Stimulated activated CD8-positive, alpha-beta memory T cell treated with anti-CD3 and anti-CD28 coated beads, Interleukin-15, amount 100 ng/mL, for 1 hour (primary cell): ENCODE measurements at regions not wholly inside any gene's neighbourhood (a gene's known extent, or its start where the extent isn't known, plus 50 kb on each side); places are given as distances from the start of the nearest gene placed in this dataset.
A peak's percentile ranks its signal among the peaks of the same experiment; 100 is the strongest.

ENCODE experiments used
- DNase-seq: peaks from one replicate; pipeline ENCODE4 v3.0.0-alpha.2; 2020; ENCODE audit warnings: low read depth

DNA sequence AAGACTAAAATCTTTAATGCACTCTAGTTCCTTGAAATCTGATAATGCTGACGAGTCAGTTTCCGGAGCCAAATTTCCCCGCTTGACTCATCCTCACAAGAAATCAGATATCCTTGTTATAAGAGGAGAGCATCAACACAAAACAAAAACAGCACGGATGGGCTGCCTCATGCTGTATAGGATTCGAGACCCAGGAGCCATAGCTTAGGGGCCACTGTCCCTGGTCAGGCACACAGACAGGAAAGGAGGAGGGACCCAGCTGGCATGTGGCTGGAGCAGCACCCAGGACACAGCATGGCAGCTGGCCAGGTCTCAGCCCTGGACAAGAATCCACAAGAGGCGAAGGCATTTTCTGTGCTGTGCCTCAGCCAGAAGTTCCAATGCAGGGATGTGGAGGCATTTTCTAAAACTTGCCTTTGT, 110.2 kb upstream of the SPATA13 start:
- no peak for DNase-seq

DNA sequence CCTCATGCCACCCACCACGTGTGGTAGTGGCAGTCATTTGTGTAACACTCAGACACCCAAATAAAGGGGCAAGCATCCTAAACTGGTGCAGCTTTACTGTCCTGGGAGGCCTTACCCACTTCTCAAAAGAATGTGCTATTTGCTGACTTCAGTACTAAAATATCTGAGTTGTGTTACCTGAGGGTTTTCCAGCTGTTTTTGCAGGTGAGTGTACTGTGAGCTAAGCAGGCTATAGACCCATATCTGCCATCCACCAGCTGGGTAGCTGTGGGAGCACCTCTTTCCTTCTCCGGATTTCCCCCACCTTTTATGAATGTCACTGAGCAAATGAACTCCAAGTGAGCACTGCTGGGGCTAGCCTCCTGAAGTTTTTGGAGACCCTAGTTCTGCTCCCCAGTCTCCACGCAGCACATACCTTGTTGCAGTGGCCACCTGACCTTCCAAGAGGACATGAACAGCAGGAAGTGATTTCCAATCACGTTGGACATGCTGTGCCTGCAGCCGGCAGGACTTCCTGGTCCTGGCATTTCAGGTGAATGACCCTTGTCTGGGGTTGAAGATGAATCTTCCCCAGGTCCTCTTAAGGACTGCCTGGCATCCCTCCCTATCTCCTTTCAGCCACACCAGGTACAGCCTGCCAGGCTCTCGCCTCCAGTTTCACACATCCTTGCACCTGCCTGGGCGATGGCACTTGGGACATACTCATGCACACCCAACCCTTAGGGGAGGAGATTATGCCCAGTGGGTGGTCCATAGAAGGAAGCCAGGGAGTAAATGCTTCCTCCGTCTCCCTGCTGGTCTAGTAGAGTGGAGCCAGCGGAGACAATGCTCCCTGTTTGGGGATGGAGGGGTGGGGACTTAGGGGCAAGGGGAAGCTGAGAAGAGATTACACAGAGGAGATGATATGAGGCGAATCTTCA, 109.5 kb upstream of the SPATA13 start:
- DNase-seq: no peak

DNA sequence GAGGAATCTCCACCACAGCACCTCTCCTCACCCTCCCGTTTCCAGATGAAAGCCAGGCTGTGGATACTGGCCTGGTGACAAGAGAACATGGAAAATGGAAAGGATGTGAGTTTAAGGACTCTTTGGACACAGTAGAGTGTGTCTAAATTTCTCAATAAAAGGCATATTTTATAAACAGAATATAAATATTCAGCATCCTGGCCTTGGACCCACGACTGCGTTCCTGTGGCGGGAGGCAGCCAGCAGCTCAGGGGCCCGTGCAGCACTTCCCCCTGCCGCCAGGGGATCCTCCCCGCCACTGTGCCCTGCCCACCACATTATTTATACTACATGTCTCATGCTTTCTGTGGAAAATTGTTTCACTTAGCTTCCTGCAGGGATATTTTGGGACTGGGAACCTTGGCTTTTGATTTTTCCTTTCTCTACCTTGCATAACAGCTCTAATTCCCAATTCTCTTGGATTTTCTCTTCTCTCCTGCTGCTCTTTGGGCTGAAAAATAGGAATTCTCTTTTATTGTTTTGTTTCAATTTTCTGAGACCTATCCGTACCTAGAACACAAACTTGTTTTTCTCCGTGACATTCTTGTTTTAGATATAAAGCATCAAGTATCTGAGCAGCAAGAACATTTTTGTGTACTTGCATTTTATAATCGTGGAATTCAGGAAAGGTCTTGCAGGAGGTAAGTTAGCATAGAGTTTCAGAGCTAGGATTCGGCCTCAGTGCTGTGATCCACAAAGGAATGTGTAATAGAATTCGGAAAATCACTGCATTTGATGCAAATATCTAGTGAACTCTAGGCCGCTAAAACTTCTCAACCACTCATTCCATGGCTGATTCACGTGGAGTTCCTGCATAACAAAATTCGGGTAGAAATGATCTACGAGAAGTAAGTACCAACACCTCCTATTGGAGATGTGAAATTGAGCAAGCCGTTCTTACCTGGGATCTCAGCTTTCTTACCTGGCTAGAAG, 107.7 kb upstream of the SPATA13 start:
- DNase-seq: no peak

DNA sequence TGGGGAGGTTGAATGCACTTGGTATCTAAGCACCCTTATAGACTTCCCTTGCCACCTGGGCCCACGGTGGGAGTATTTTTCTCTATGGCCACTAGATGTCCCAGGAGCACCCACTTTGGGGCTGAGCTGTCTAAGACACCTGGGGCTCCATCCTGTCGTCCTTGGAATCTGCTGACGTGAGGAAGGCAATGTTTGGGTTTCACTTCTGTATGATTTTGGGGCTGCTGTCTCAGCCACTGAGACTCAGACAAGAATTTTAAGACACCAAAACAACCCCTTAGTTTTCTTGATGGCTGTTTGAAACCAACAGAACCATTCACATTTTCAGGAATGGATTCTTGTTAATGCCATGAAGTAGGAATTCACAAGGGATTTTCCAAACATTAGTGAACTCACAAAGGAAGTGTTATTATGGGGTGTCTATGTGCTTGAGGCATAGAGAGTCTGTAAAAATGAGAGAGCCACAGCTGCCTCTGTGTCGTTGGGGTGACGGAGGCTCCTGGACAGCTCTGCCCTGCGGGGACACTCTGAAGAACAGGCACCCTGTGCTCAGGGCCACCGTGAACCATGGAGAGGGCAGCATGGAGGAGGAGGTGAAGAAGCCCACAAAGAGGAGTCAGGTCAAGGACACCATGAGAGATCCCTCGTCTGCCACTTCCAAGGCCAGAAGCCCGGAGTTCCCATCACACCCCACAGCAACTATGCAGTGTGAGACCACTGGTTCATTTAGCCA, 106.8 kb upstream of the SPATA13 start:
- peak; percentile 5 for DNase-seq

DNA sequence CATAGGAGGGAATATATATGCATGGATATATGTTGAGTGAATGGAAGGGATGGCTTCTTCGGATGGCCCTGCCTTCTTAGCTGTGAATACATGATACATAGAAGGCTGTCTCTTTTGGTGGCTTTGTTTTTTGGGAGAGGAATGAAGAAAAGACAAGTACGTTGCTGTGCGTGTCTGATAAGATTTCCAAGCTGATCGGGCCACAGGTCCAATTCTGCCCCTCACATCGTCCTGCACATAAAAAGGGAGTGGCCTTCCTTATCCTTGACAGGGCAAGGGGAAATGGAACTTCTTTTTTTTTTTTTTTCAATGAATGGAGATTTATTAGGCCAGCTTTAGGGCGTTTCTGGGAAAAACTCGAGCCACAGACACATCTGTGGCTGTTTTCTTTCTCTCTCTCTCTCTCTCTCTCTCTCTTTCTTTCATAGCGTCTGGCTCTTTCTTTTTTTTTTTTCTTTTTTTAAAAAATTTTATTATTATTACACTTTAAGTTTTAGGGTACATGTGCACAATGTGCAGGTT, 103.8 kb upstream of the SPATA13 start:
- DNase-seq: no peak

DNA sequence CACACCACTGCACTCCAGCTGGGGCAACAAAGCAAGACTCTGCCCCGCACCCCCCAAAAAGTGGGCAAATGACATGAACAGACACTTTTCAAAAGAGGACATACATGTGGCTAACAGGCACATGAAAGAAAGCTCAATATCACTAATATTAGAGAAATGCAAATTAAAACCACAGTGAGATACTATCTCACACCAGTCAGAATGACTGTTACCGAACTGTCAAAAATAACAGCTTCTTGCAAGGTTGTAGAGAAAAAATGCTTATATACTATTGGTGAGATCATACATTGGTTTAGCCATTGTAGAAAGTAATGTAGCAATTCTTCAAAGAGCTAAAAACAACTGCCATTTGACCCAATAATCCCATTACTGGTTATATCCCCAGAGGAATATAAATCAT, 99.5 kb upstream of the SPATA13 start:
- no peak for DNase-seq

DNA sequence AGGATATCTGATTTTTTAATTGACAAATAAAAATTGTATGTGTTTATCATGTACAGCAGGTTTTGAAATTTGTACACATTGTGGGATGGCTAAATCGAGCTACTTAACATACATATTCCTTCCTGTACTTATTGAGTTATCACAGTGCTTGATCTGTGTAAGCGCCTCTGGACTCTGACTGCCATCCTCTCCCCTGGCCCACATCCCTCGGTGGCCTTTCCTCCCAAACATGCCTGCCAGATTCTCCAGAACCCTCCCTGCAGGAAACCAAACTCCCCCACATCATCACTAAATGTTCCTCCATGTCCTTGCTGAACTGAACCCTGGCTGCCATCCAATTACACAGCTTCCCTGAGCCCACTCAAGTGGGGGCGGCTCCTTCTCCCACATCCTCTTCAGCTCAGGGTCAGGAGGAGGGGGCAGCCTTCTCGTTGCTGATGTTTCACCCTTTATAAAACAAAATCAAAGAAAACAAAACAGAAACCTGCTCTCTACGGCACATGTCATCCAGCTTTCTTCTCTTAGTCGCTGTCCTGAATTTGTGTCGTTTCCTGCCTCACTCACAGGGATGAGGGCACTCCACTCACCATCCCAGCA, 97.1 kb upstream of the SPATA13 start:
- no peak for DNase-seq

DNA sequence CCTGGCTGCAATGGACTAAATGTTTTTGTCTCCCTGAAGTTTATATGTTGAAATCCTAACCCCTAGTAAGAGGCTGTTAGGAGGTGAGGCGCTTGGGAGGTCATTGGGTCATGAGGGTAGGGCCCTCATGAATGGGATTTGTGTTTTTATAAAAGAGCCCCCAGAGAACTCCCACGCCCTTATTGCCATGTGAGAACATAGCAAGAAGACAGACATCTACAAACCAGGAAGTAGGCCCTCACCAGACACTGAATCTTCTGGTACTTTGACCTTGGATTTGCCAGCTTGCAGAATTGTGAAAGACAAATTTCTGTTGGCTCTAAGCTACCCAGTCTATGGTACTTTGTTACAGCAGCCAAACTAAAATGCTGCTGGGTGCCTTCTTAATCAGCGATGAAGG, 96.1 kb upstream of the SPATA13 start:
- no peak for DNase-seq

DNA sequence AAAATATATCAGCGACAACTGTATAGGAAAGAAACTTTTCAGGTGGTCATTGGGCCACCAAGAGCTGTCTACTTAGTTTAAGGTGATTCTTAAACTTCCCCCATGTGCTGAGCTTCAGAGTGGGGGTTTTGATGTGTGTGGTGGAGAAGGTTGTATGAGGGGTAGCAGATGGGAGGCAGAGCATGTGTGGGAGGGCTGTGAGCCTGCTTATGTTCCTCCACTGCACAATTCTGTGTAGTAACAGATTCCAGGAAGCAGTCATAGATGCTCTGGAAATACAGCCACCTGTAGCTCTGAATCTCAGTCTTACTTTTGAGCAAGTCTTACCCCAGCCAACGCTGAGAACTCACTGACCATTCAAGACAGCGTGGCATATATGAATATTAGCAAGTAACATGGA, 95.3 kb upstream of the SPATA13 start:
- DNase-seq: no peak

DNA sequence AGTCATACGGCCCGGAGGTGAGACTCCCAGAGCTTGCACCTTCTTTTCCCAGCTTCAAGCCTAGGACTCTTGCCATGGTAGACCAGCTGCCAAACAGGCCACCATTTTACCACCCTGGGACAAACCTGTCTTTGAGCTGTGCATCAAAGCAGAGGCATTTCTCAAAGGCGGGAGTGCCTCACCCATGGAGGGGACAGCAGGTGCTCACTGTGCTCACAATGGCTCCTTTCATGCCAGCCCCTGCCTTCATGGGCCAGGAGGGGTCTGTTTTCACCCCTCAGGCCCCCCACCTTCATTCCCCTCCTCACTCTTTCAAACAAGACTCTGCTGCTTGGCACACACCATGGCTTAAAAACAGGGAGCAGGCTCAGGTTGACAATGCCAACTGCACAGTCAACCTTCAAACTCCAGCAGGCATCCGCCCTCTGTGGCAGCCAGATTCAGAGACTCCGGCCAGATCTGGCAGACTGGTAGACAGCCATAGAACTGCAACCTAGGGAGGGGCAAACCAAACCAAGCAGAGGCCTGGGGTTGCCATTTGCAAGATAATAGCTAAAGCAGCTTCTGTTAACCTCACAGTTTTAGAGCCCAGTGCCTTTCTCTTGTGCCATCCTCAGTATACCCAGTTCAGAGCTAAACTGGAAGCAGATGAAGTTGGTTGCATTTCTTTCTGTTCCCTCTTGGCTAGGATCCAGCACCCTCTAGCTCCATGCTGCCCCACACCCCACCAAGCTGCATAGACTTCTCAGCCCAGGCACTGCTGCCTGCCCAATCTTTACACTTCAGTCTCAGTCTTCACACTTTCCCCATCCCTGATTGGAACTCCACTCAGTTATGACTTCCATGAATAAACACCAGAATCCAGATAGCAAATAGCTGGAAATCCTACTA, 93.9 kb upstream of the SPATA13 start:
- DNase-seq: no peak

DNA sequence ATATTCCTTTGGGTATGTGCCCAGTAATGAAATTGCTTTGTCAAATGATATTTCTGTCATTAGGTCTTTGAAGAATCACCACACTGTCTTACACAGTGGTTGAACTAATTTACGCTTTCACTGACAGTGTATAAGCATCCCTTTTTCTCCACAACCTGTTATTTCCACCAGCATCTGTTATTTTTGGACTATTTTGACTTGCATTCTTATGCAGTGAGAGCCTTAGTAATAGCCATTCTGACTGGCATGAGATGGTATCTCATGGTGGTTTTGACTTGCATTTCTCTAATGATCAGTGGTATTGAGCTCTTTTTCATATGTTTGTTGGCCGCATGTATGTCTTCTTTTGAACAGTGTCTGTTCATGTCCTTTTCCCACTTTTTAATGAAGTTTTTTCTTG, 92.0 kb upstream of the SPATA13 start:
- DNase-seq: no peak

DNA sequence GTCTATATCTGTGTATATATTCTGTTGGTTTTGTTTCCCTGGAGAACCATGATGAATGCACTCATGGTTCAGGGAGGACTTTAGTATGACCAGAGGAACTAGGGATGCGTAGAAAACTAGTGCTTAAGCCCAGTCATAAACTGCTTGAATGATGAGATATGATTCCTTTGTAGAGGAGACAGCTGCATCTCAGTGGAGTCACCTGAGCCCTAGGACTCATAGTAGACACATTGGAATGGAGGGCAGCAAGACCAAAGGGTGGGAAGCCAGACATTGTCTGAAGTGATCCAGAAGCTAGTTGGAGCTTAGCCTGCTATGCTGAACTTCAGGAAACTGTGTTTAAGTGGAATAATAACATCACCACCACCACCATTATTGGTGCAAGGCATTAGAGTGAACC, 89.5 kb upstream of the SPATA13 start:
- DNase-seq: no peak

DNA sequence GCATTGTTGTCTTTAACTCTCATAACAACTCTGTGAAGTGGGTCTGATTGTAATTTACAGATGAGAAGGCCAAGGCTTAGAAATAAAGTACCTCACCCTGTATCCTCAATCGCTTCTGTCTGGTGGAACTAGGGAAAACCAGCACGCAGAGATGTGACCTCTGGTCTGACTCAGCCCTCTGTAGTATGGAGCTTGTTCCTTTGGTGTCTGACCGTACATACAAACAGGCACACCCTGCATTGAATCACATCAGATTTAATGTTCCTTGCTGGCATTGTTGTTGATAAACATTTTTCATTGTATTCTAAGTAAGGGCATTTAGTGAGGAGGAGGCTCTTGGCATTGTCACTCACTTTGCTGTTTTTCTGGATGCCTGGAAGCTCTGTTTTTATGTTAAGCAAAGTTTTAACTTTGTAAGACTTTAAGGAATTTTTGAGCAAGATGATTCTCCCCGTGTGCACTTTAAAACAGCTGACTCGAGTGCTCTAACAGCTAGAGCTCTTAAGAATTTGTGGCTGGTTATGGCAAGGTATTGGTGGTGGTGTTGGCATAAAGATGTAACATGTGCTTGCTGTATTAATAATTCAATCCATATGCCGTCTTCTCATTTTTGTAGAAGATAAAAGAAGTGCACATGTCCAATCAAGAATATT, 89.0 kb upstream of the SPATA13 start:
- DNase-seq: no peak

DNA sequence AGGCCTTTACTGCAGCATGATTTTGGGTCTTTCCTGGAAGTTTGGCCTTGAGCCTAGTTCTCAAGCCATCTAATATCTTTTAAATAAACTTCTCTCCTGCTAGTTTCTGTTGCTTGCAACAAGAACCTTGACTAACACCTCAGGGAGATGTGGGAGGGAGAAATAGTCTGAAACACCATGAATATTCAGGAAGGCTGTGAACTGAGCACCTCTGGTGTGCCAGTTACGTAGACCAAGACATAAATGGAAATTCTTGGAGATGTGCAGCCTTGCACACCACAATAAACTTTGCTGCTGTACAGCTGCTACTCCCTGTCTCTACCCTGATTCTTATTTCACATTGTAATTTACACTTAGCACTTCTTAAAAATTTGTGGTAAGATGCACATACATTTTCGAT, 86.9 kb upstream of the SPATA13 start:
- no peak for DNase-seq

DNA sequence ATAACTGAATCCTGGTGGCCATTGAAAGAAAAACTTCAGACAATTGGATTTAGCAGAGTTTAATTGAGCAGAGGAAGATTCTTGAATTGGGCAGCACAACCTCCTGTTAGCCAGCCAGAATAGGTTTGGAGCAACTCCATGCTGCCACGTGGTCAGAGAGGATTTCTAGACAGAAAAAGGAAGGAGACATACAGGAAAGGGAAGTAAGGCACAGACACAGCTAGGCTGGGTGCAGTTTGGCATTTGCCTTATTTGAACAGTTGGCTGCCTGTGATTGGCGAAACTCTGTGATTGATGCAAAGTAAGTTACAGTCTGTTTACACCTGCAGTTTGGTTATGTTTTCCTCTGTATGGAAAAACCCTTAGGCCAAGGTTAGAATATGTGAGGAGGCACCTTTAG, 85.8 kb upstream of the SPATA13 start:
- no peak for DNase-seq

DNA sequence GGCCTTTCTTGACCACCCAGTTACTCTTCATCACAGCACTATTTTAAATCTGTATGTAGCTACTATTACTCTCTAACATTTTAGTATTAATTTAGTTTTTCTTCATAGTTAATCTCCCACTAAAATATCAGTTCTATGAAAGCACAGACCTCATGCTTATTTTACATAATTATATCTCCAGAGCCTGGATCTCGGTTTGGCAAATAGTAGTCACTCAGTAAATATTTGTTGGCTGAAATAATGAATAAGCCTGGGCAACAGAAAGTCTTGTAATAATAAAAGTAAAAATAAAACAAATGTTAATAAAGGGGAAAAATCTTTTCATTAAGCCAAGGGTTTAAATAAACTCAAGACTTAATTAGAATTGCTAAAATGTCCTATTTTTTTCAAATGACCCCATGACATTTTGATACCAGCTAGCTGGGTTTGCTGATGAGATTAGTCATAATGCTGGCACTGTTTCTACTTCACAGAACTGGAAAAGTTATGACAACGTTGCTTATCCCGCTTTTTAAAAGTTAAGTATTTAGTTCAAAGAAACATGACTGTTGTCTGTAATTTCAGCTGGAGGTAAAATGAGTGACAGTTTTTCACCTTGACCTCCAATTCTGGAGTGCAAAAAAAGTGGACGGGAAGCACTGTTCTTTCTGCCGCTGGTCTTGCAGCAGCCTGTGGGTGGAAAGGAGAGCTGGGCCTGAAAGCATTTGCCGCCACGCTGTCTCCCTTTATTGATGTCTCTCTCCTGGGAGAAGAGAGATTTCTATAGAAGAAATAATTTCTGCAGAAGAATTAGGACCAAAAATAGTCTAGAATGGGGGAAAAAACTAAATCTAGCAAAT, 85.2 kb upstream of the SPATA13 start:
- no peak for DNase-seq

DNA sequence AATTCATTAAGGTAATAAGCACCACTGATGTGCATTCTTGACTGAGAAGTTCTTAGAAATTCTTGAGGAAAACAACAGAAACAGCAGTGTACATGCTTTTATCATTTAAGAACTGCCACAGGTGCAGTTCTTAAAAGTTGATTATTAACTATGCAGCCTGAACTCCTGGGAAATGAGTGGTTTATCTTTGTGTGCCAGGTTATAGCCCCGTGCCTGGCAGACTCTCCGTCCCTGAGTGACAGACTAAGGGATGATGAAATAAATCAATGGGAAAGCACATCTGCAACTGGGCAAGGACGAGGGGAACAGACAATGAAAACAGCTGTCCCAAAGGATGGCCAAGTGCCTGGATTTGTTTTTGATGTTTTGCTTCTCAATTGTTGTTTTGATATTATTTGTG, 84.4 kb upstream of the SPATA13 start:
- no peak for DNase-seq

DNA sequence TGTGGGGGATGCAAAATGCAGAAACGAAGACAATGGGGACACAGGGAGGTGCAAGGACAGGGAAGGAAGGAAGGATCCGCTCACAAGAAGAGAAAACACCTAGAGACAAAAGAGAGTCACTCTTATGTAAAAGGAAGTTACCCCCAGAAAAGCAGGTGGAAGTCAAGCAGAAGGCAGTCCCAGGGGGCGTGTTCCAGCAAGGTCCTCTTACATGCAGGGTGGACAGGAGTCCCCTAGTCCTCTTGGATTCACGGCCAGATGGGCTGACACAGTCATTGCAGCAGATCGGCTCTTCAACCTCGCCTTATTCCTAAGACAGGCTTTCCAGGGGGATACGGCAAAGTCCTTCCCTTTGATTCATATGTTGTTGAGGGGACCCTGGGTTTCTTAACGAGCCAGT, 83.9 kb upstream of the SPATA13 start:
- no peak for DNase-seq

DNA sequence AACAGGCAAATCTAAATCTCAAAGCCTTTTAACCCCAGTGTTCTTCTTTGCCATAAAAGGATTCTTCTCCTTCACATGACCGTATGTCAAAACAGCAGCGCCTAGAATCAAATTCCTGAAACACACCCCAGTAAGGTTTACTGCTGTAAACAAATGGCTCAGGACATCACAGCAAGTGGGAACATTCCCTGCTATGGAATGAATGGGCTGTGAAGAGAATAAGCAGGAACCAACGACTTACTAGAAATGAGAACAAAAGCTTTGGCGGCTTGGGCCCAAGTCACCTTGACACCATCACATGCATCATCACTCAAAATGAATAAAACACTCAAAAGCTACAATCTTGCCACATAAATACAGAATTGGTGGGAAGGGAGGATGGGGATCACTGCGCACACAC, 80.4 kb upstream of the SPATA13 start:
- DNase-seq: no peak
